Esophagus squamous epithelium (tissue), 4 donors: ENCODE measurements at regions not wholly inside any gene's neighbourhood (a gene's known extent, or its start where the extent isn't known, plus 50 kb on each side); places are given as distances from the start of the nearest gene placed in this dataset.

Source experiments
- POLR2A ChIP-seq, 4 donors: fragments of 450-650 bp; IDR thresholded peaks; one replicate each; pipeline ENCODE4 v1.6.1; 2017; ENCODE audit warnings: antibody characterized with exemption in 4 of 4, mild to moderate bottlenecking in 4 of 4, moderate library complexity in 3 of 4
- TF ChIP-seq, protein P1 (sequence below), 6 experiments: fragments of 450-650 bp in 4 of 6; fragments of 200-600 bp in 2 of 6; sonication (generic) in 2 of 6; IDR thresholded peaks; one replicate each; pipeline ENCODE4 v1.5.1; 2016 to 2019; ENCODE audit warnings: antibody characterized with exemption in 6 of 6, mild to moderate bottlenecking in 4 of 6, moderate library complexity in 4 of 6

DNA sequence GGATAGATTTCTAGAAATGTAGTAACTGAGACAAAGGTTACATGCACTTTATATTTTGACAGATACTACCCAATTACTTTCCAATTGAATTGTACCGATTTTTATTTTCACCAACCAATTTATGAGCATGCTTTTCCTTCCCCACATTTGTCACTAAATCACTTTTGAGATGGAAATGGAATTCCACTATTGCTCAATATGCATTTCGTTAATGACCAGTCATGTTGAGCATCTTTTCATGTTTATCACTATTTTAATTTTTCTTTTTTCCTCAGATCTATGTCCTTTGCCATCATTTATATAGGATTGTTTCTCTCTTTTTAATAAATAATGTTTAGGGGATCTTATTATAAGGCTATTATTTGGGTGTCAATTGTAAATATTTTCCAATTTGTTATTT is 102.8 kb upstream of the SMIM36 start:
- TF ChIP-seq, protein P1, sequence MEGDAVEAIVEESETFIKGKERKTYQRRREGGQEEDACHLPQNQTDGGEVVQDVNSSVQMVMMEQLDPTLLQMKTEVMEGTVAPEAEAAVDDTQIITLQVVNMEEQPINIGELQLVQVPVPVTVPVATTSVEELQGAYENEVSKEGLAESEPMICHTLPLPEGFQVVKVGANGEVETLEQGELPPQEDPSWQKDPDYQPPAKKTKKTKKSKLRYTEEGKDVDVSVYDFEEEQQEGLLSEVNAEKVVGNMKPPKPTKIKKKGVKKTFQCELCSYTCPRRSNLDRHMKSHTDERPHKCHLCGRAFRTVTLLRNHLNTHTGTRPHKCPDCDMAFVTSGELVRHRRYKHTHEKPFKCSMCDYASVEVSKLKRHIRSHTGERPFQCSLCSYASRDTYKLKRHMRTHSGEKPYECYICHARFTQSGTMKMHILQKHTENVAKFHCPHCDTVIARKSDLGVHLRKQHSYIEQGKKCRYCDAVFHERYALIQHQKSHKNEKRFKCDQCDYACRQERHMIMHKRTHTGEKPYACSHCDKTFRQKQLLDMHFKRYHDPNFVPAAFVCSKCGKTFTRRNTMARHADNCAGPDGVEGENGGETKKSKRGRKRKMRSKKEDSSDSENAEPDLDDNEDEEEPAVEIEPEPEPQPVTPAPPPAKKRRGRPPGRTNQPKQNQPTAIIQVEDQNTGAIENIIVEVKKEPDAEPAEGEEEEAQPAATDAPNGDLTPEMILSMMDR (IDR thresholded peaks at IDR 0.05) = no peak
- TF ChIP-seq POLR2A (IDR thresholded peaks at IDR 0.05) = no peak
